GM04504 (cell line): ENCODE measurements at regions not wholly inside any gene's neighbourhood (a gene's known extent, or its start where the extent isn't known, plus 50 kb on each side); places are given as distances from the start of the nearest gene placed in this dataset.

Source experiments
- DNase-seq: peaks from one replicate; pipeline ENCODE4 v3.0.0-alpha.2; 2012; ENCODE audit warnings: low read depth

GRCh38 chr3:154766765-154767503, 313.2 kb upstream of the MME start:
- DNase-seq = no peak

GRCh38 chr3:154764856-154765640, 315.1 kb upstream of the MME start:
- DNase-seq = peak; percentile 24

- DNase-seq = no peak
These were observed 317.6 kb upstream of the MME start for GRCh38 chr3:154762486-154762885.

- no peak for DNase-seq
These were observed 320.2 kb upstream of the MME start for GRCh38 chr3:154759966-154760365.

GRCh38 chr3:154758109-154758868, 321.8 kb upstream of the MME start:
- peak; percentile 21 for DNase-seq

- DNase-seq = no peak
These were observed 323.1 kb upstream of the GPR149 start for GRCh38 chr3:154753101-154753500.

GRCh38 chr3:154749514-154749913, 319.5 kb upstream of the GPR149 start:
- DNase-seq = no peak

- no peak for DNase-seq
These were observed 315.9 kb upstream of the GPR149 start for GRCh38 chr3:154745929-154746328.

- DNase-seq = no peak
These were observed 315.1 kb upstream of the GPR149 start for GRCh38 chr3:154745122-154745521.

- no peak for DNase-seq
These were observed 313.4 kb upstream of the GPR149 start for GRCh38 chr3:154743418-154743817.

- no peak for DNase-seq
These were observed 304.5 kb upstream of the GPR149 start for GRCh38 chr3:154734468-154734867.

GRCh38 chr3:154730186-154730585, 300.2 kb upstream of the GPR149 start:
- peak; percentile 3 for DNase-seq

GRCh38 chr3:154729741-154730140, 299.8 kb upstream of the GPR149 start:
- DNase-seq = peak; percentile 8

- DNase-seq = no peak
These were observed 298.3 kb upstream of the GPR149 start for GRCh38 chr3:154728285-154728684.

- no peak for DNase-seq
These were observed 290.9 kb upstream of the GPR149 start for GRCh38 chr3:154720921-154721320.

- DNase-seq = no peak
These were observed 288.1 kb upstream of the GPR149 start for GRCh38 chr3:154718053-154718452.

GRCh38 chr3:154716170-154716569, 286.2 kb upstream of the GPR149 start:
- no peak for DNase-seq

GRCh38 chr3:154708554-154708953, 278.6 kb upstream of the GPR149 start:
- no peak for DNase-seq

GRCh38 chr3:154701055-154701454, 271.1 kb upstream of the GPR149 start:
- no peak for DNase-seq

- no peak for DNase-seq
These were observed 260.4 kb upstream of the GPR149 start for GRCh38 chr3:154690413-154690812.

- DNase-seq = no peak
These were observed 254.4 kb upstream of the GPR149 start for GRCh38 chr3:154684440-154684839.

GRCh38 chr3:154684021-154684420, 254.0 kb upstream of the GPR149 start:
- DNase-seq = no peak
